ENCODE measurements at regions not wholly inside any gene's neighbourhood (a gene's known extent, or its start where the extent isn't known, plus 50 kb on each side); places are given as distances from the start of the nearest gene placed in this dataset.

GRCh38 chr7:109996927-109997326, 1094.0 kb upstream of the LRRN3 start:
- no peak for TF ChIP-seq CTCF (IDR thresholded peaks at IDR 0.05; ENCODE audit: low read length)
- TF ChIP-seq EZH2 (optimal IDR thresholded peaks at IDR 0.05; ENCODE audit: low read depth, low read length): no peak
- TF ChIP-seq EZH2phosphoT487 (IDR thresholded peaks at IDR 0.05; ENCODE audit: low read length): no peak

Data from MM.1S (cell line).